Stomach (tissue), 4 donors: ENCODE measurements at regions not wholly inside any gene's neighbourhood (a gene's known extent, or its start where the extent isn't known, plus 50 kb on each side); places are given as distances from the start of the nearest gene placed in this dataset.

Experiments used
- CTCF ChIP-seq, 7 experiments: fragments of 450-650 bp in 4 of 7; fragments of 200-600 bp in 3 of 7; sonication (generic) in 3 of 7; IDR thresholded peaks; one replicate each; pipeline ENCODE4 v1.5.1; 2016 to 2019; ENCODE audit warnings: antibody characterized with exemption in 7 of 7, control low read depth in 2 of 7, mild to moderate bottlenecking in 1 of 7
- EP300 ChIP-seq: sonication (generic); formaldehyde crosslinking; IDR thresholded peaks from one replicate; pipeline ENCODE4 v1.6.1; 2017; ENCODE audit warnings: antibody characterized with exemption

- TF ChIP-seq EP300 (no peak), CTCF (IDR thresholded peaks at IDR 0.05) (no peak)
Observed at GRCh38 chrX:10783451-10783995, 163.1 kb upstream of the MID1 start.
